ENCODE measurements at regions not wholly inside any gene's neighbourhood (a gene's known extent, or its start where the extent isn't known, plus 50 kb on each side); places are given as distances from the start of the nearest gene placed in this dataset.

DNA sequence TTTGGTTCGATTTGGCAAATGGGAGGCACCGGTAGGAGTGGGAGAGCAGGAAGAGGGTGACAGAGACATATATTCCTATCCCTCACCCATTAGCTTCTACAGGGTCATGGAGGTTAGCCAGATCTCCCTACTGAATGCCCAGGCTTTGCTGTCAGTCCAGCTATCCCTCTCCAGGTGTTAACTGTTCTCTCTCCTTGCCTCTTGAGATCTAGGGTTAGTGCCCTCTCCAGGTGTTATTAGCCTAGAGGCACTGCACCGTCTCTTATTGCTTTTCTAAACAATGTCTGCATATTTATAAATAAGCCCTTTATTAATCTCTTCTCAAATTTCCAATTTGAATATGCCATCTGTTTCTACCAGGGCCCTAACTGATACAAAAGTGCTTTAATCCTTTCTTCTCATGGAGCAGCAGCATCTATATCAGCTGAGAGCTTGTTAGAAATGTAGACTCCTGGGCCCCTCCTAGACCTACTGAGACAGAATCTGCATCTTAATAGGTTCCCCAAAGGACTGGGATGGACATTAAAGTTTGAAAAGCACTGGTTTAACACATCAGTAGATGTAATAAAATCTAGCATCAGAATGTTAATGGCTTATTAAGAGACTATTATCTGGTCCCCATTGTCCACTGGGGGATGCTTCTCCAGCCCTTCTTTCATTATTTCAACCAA, 322.5 kb upstream of the SLC24A2 start:
- no peak for DNase-seq

- no peak for DNase-seq
Measured at GRCh38 chr9:20095430-20096092, 306.7 kb upstream of the SLC24A2 start.

- DNase-seq = no peak
Measured at GRCh38 chr9:20092561-20092960, 303.7 kb upstream of the SLC24A2 start.

DNA sequence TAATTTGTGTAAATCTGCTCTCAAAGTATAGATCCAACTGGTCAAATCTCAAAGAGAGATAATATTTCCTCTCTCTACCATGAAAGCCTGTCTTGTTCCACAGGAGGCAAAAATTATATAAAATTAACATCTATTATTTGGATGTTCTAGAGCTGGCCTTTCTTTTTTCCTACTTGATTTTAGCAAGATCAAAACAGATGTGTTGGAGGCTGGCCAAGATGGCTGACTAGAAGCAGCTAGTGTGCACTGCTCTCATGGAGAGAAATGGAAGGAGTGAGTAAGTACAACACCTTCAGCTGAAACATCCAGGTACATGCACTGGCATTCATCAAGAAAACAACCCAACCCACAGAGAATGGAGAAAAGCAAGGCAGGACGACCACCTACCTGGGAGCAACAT, 298.6 kb upstream of the SLC24A2 start:
- no peak for DNase-seq

- DNase-seq = no peak
Measured at GRCh38 chr9:20085842-20086241, 297.0 kb upstream of the SLC24A2 start.

- DNase-seq = no peak
Measured at GRCh38 chr9:20084125-20084524, 295.3 kb upstream of the SLC24A2 start.

GRCh38 chr9:20083390-20083789, 294.6 kb upstream of the SLC24A2 start:
- DNase-seq = no peak

DNA sequence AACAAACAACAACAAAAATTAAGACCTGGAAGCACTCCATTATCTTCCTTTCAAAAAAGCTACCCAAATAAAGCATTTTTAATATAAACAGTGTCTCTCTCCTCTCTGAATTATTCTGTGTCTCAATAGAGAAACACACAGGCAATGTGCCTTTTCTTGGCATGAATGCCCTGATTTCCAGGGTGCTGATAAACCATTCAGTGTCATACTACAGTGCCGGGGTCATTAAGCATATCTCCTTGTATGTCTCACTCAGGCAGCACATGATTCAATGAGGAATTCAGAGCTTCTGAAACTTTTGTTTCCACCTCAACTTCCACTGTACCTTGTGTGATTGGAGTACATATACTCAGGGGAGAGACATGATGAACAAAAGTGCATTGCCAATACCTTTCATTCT, 294.0 kb upstream of the SLC24A2 start:
- no peak for DNase-seq

- no peak for DNase-seq
Measured at GRCh38 chr9:20082406-20082805, 293.6 kb upstream of the SLC24A2 start.

- DNase-seq = no peak
Measured at GRCh38 chr9:20078246-20078645, 289.4 kb upstream of the SLC24A2 start.

GRCh38 chr9:20074291-20074690, 285.5 kb upstream of the SLC24A2 start:
- no peak for DNase-seq

GRCh38 chr9:20070336-20070735, 281.5 kb upstream of the SLC24A2 start:
- no peak for DNase-seq

GRCh38 chr9:20065796-20066700, 277.2 kb upstream of the SLC24A2 start:
- DNase-seq = no peak

GRCh38 chr9:20065046-20065445, 276.2 kb upstream of the SLC24A2 start:
- DNase-seq = no peak

DNA sequence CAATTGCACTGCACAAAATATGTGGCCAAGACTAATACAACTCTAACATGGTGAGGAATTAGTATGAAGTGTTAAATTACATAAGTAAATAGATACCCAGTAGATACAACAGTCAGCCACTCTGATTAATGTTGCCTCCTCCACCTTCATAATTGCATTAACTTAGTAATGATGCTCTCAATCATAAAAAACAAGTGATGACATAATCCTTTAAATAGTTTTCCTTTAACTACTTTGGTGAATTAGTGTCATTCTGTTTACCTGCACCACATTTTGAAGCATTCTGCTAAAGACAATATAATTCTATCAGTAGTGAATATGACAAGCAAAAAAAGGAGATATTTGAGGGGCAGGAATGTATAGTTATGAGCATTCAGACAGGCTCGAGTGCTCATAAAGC, 265.9 kb upstream of the SLC24A2 start:
- DNase-seq = no peak

DNA sequence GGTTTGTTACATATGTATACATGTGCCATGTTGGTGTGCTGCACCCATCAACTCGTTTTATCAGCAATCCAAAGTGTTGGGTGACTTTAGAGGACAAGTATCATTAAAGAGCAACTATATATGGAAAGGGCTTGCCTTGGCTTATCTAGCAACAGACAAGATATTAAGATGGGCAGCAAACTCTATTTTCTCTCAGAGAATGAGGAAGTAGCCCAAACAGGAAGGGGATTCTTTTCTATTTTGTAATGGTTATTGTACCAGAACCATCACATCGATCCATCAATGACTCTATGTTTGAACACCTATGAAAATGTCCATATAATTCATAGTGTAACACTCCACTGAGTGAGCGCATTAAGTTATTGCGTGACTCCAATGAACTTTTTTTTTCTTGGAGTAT, 260.1 kb upstream of the SLC24A2 start:
- DNase-seq = no peak

- DNase-seq = no peak
Measured at GRCh38 chr9:20048437-20048836, 259.6 kb upstream of the SLC24A2 start.

DNA sequence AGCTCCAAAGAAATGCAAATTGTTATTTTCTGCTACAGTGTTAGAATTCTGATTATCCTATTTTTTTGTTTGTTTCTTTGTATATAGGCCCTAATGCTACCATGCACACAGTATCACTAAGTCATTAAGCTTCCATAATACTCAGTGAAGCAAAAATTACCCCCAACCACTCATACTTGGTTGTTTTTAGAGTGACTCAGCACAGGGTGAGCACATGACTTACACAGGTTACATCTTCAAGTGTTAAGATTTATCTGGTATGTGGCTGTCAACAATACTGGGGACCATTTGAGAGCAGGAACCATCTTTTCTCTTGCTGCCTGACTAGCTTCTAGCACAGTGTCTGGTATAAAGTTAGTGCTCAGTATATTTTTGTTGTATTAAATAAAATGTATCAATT, 255.8 kb upstream of the SLC24A2 start:
- no peak for DNase-seq

DNA sequence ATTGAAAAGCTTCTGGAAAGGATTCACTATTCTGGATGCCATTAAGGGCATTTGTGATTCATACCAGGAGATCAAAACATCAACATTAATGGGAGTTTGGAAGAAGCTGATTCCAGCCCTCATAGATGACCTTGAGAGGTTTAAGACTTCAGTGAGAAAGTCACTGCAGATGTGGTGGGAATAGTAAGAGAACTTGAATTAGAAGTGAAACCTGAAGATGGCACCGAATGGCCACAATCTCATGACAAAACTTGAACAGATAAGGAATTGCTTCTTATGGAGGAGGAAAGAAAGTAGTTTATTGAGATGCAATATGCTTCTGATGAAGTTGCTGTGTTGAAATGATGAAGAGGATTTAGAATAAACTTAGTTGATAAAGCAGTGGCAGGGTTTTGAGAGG, 254.6 kb upstream of the SLC24A2 start:
- no peak for DNase-seq

- DNase-seq = peak; percentile 13
Measured at GRCh38 chr9:20043035-20043434, 254.2 kb upstream of the SLC24A2 start.

DNA sequence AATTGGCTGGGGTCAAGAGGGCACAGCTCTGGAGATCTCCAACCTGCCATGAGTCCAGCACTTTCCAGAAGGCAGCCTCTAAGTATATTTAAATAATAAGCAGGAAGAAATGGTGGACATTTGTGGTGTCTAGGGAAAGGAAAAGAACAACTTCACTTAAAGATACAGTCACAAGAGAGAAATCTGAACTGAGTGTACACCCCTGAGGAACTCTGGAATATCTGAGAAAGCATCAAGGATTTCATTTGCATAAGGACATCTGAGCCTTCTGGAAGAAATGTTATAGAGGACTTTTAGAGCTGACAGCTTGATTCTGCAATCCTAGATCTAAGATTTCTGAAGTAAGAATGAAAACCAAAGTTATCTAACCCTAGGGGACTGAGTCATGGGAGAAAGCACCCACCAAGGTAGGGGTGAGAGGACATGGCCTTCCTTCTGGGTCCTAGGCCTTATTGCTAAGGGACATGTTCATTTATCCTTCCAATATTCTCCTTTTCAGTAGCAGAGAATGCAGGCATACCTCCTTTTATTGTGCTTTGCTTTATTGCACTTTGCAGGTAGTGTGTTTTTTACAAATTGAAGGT, 253.4 kb upstream of the SLC24A2 start:
- no peak for DNase-seq

DNA sequence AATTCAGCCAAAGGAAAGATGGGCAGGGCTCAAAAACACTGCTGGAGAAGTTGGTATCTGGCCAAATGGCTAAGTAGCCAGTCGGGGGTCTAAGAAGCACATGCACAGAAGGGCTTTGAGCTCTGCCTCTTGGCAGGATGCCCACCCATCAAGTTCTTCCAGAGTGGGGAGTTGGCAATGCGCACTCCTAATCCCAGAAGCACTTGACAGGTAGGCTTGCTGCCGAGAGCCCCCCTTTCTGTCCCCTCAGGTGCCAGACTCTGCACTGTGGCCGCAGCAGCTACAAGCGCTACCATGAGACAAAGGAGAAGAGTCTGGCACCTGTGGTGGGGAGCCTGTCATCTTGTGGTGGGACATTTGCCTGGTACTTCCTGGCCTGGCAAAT, 252.9 kb upstream of the SLC24A2 start:
- DNase-seq = no peak

GRCh38 chr9:20040991-20041696, 252.3 kb upstream of the SLC24A2 start:
- DNase-seq = no peak
